ENCODE measurements at regions not wholly inside any gene's neighbourhood (a gene's known extent, or its start where the extent isn't known, plus 50 kb on each side); places are given as distances from the start of the nearest gene placed in this dataset.

GRCh38 chr6:138557147-138557546 lies 57.9 kb upstream of the NHSL1 start:
- H3K4me3 ChIP-seq (replicated peaks in 1 of 2; ENCODE audit: low read depth in 1 of 2, low read length in 2 of 2) = no peak overlapping the region
- no peaks in the 10 kb centered on the region; the same call in 1 of the 2 replicates for H3K27me3 ChIP-seq (ENCODE audit: insufficient read depth, low read length)
- POLR2A ChIA-PET = no interaction called here
- no peaks in the 10 kb centered on the region for H3K9me2 ChIP-seq (ENCODE audit: insufficient read depth)
- H4K20me1 ChIP-seq (ENCODE audit: insufficient read depth) = no peaks in the 10 kb centered on the region
- DNase-seq (ENCODE audit: low read depth, low spot score) = no peak
- intact Hi-C loops (cut with micrococcal nuclease) = no loop called here
- H3K9me3 ChIP-seq (ENCODE audit: control insufficient read depth in 1 of 2, insufficient read depth in 1 of 2, low read depth in 1 of 2, low read length in 2 of 2) = no peaks in the 10 kb centered on the region
- RAD21 ChIA-PET (ENCODE audit: low non-redundant PET in 1 of 2, low total read pairs in 2 of 2, uncharacterized antibody in 2 of 2, unreplicated experiment in 2 of 2) = no interaction called here
- H3K4me1 ChIP-seq (ENCODE audit: control insufficient read depth in 1 of 2, insufficient read depth in 2 of 2, low read length in 2 of 2) = peaks cover 8 to 17% of the 10 kb centered on the region in 2 experiments
- H3K79me2 ChIP-seq (ENCODE audit: insufficient read depth, low read length) = no peaks in the 10 kb centered on the region
- no peaks in the 10 kb centered on the region for H3K36me3 ChIP-seq (ENCODE audit: control insufficient read depth in 1 of 2, insufficient read depth in 2 of 2, low read length in 2 of 2)
- H3K4me2 ChIP-seq (ENCODE audit: low read length) = no peak overlapping the region
- BruUV-seq (replicated peaks) = no TSS peak
- H2AFZ ChIP-seq (ENCODE audit: low read depth, low read length, poor library complexity, severe bottlenecking) = no peak overlapping the region
- no peak for ATAC-seq
- no peak overlapping the region for H3K27ac ChIP-seq (ENCODE audit: low read depth, low read length)
- H3K9ac ChIP-seq (ENCODE audit: low read length) = no peak overlapping the region
- TF ChIP-seq TCF7L2 (IDR thresholded peaks at IDR 0.05; ENCODE audit: borderline replicate concordance, extremely low read depth, insufficient read depth, insufficient read length) (no peak), SRF (IDR thresholded peaks at IDR 0.05; ENCODE audit: low read depth) (no peak), MAX (IDR thresholded peaks at IDR 0.05) (no peak), ELF1 (IDR thresholded peaks at IDR 0.05; ENCODE audit: borderline replicate concordance, low read depth) (no peak), FOSL1 (IDR thresholded peaks at IDR 0.05; ENCODE audit: low read depth) (no peak)
- CTCF ChIA-PET = no interaction called here

- Histone ChIP-seq H3K9me3 (ENCODE audit: control insufficient read depth in 1 of 2, insufficient read depth in 1 of 2, low read depth in 1 of 2, low read length in 2 of 2) (no peaks in the 10 kb centered on the region), H3K4me2 (ENCODE audit: low read length) (no peak overlapping the region), H3K27me3 (ENCODE audit: insufficient read depth, low read length) (no peaks in the 10 kb centered on the region; the same call in 1 of the 2 replicates), H3K4me1 (ENCODE audit: control insufficient read depth in 1 of 2, insufficient read depth in 2 of 2, low read length in 2 of 2) (peaks cover 8 to 17% of the 10 kb centered on the region in 2 experiments), H3K4me3 (replicated peaks in 1 of 2; ENCODE audit: low read depth in 1 of 2, low read length in 2 of 2) (no peak overlapping the region), H4K20me1 (ENCODE audit: insufficient read depth) (no peaks in the 10 kb centered on the region), H3K36me3 (ENCODE audit: control insufficient read depth in 1 of 2, insufficient read depth in 2 of 2, low read length in 2 of 2) (no peaks in the 10 kb centered on the region), H3K9ac (ENCODE audit: low read length) (no peak overlapping the region), H3K9me2 (ENCODE audit: insufficient read depth) (no peaks in the 10 kb centered on the region), H3K27ac (ENCODE audit: low read depth, low read length) (no peak overlapping the region), H2AFZ (ENCODE audit: low read depth, low read length, poor library complexity, severe bottlenecking) (no peak overlapping the region), H3K79me2 (ENCODE audit: insufficient read depth, low read length) (no peaks in the 10 kb centered on the region)
- TF ChIP-seq ZNF274 (IDR thresholded peaks at IDR 0.05; ENCODE audit: low read depth, low read length) (no peak), YY1 (IDR thresholded peaks at IDR 0.05; ENCODE audit: extremely low read depth, insufficient replicate concordance, low read depth, low read length) (no peak), POLR2AphosphoS5 (IDR thresholded peaks at IDR 0.05; ENCODE audit: low read depth, low read length) (no peak), ZFX (IDR thresholded peaks at IDR 0.05) (no peak), ZBTB33 (IDR thresholded peaks at IDR 0.05; ENCODE audit: extremely low read depth, insufficient replicate concordance, low read length) (no peak), MAX (IDR thresholded peaks at IDR 0.05) (no peak), SP1 (IDR thresholded peaks at IDR 0.05; ENCODE audit: low read depth) (no peak), RAD21 (IDR thresholded peaks at IDR 0.05; ENCODE audit: low read depth) (no peak), CTCF (IDR thresholded peaks at IDR 0.05 in 2 of 3, conservative IDR thresholded peaks at IDR 0.05 in 1 of 3; ENCODE audit: borderline replicate concordance in 1 of 3, insufficient read depth in 1 of 3, low read depth in 2 of 3, low read length in 2 of 3) (no peak), TCF7L2 (IDR thresholded peaks at IDR 0.05; ENCODE audit: borderline replicate concordance, extremely low read depth, insufficient read depth, insufficient read length) (no peak), CEBPB (IDR thresholded peaks at IDR 0.05; ENCODE audit: low read depth) (no peak)
- ChIA-PET RAD21 (ENCODE audit: low non-redundant PET in 1 of 2, low total read pairs in 2 of 2, uncharacterized antibody in 2 of 2, unreplicated experiment in 2 of 2) (no interaction called here), POLR2A (no interaction called here), CTCF (no interaction called here)
- BruUV-seq (replicated peaks) = no TSS peak
- DNase-seq (ENCODE audit: low read depth, low spot score) = no peak
- intact Hi-C loops (cut with micrococcal nuclease) = no loop called here
- no peak for ATAC-seq
Observed at GRCh38 chr6:138559143-138559542, 59.8 kb upstream of the NHSL1 start.
